DOHH2 (cell line): ENCODE measurements at regions not wholly inside any gene's neighbourhood (a gene's known extent, or its start where the extent isn't known, plus 50 kb on each side); places are given as distances from the start of the nearest gene placed in this dataset.

ENCODE experiments used
- H3F3A ChIP-seq: fragments of 200-600 bp; sonication (generic), shearing (Covaris generic); 2 replicates; pipeline ENCODE4 v1.6.0; 2016; ENCODE audit warnings: antibody characterized with exemption, mild to moderate bottlenecking; ENCODE audit not compliant: control insufficient read depth, insufficient read depth
- H3K27ac ChIP-seq: fragments of 200-600 bp; sonication (generic); 2 replicates; pipeline ENCODE4 v1.5.1; 2014; ENCODE audit warnings: low read depth, mild to moderate bottlenecking, low read length, moderate library complexity
- H3K27me3 ChIP-seq: fragments of 200-600 bp; sonication (generic); 2 replicates; pipeline ENCODE4 v1.6.1; 2014; ENCODE audit warnings: mild to moderate bottlenecking, low read length, mixed read lengths; ENCODE audit not compliant: control insufficient read depth
- H3K36me3 ChIP-seq: fragments of 200-600 bp; sonication (generic); 2 replicates; pipeline ENCODE4 v1.6.1; 2014; ENCODE audit warnings: mild to moderate bottlenecking, low read length, moderate library complexity, mixed read lengths; ENCODE audit not compliant: control insufficient read depth
- H3K4me1 ChIP-seq: fragments of 200-600 bp; sonication (generic); 2 replicates; pipeline ENCODE4 v1.6.1; 2014; ENCODE audit warnings: mild to moderate bottlenecking, low read length, mixed read lengths; ENCODE audit not compliant: control insufficient read depth
- H3K4me2 ChIP-seq: fragments of 200-600 bp; sonication (generic); 2 replicates; pipeline ENCODE4 v1.6.0; 2014; ENCODE audit warnings: mild to moderate bottlenecking, low read length, moderate library complexity
- H3K4me3 ChIP-seq: fragments of 200-600 bp; sonication (generic); 2 replicates; pipeline ENCODE4 v1.5.1; 2014; ENCODE audit warnings: mild to moderate bottlenecking, low read length, mixed read lengths
- H3K79me2 ChIP-seq: fragments of 200-600 bp; sonication (generic); 2 replicates; pipeline ENCODE4 v1.6.1; 2014; ENCODE audit warnings: mild to moderate bottlenecking, low read length, mixed read lengths; ENCODE audit not compliant: control insufficient read depth
- H3K9me2 ChIP-seq: fragments of 200-600 bp; sonication (generic); replicated peaks from 2 replicates; pipeline ENCODE4 v1.6.1; 2014; ENCODE audit warnings: mild to moderate bottlenecking, low read length, mixed read lengths; ENCODE audit not compliant: control insufficient read depth
- H3K9me3 ChIP-seq: fragments of 200-600 bp; sonication (generic); 2 replicates; pipeline ENCODE4 v1.6.1; 2014; ENCODE audit warnings: antibody characterized with exemption, low read length, mixed read lengths; ENCODE audit not compliant: control insufficient read depth, insufficient read depth
- H4K20me1 ChIP-seq: fragments of 200-600 bp; sonication (generic); 2 replicates; pipeline ENCODE4 v1.6.0; 2014; ENCODE audit warnings: low read depth, mild to moderate bottlenecking, antibody characterized with exemption, low read length, moderate library complexity; ENCODE audit not compliant: control insufficient read depth, insufficient read depth
- EZH2phosphoT487 ChIP-seq: fragments of 200-600 bp; sonication (generic); IDR thresholded peaks from 2 replicates; pipeline ENCODE4 v1.6.1; 2017; ENCODE audit warnings: borderline replicate concordance, mild to moderate bottlenecking, antibody characterized with exemption, low read length, moderate library complexity, mixed read lengths
- TF ChIP-seq, protein P1 (sequence below): fragments of 200-600 bp; sonication (generic); IDR thresholded peaks from one replicate; pipeline ENCODE4 v1.5.1; 2014; ENCODE audit warnings: antibody characterized with exemption, mild to moderate bottlenecking, low read depth, low read length; ENCODE audit not compliant: poor library complexity, severe bottlenecking

DNA sequence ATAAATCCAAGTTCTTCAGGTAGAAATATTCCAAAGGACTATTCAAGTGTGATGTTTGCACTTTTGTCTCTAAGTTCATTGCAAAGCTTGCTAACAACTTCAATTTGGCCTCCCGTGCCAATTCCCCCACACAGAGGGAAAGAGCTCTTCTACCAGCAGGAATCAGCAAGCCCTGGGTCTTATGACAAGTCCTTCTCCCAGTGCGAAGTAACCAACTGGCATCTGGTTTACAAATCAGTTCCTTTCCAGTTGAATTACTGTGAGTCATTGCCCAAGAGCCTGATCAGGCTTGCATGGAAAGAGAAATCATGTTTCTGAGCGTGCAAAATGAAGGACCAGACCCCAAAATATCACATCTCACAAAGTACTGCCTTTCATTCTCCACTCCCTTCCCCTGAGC lies 62.7 kb upstream of the SLCO3A1 start:
- Histone ChIP-seq H3K27ac (no peak overlapping the region), H3K79me2 (no peaks in the 10 kb centered on the region), H3K4me1 (no peaks in the 10 kb centered on the region), H3K4me2 (no peak overlapping the region), H3K27me3 (peaks cover 4% of the 10 kb centered on the region; the same call in 1 of the 2 replicates), H3F3A (no peaks in the 10 kb centered on the region), H3K36me3 (no peaks in the 10 kb centered on the region), H3K9me3 (no peaks in the 10 kb centered on the region), H3K9me2 (no peaks in the 10 kb centered on the region), H4K20me1 (no peaks in the 10 kb centered on the region), H3K4me3 (no peak overlapping the region)
- TF ChIP-seq EZH2phosphoT487 = no peak
- TF ChIP-seq, protein P1, sequence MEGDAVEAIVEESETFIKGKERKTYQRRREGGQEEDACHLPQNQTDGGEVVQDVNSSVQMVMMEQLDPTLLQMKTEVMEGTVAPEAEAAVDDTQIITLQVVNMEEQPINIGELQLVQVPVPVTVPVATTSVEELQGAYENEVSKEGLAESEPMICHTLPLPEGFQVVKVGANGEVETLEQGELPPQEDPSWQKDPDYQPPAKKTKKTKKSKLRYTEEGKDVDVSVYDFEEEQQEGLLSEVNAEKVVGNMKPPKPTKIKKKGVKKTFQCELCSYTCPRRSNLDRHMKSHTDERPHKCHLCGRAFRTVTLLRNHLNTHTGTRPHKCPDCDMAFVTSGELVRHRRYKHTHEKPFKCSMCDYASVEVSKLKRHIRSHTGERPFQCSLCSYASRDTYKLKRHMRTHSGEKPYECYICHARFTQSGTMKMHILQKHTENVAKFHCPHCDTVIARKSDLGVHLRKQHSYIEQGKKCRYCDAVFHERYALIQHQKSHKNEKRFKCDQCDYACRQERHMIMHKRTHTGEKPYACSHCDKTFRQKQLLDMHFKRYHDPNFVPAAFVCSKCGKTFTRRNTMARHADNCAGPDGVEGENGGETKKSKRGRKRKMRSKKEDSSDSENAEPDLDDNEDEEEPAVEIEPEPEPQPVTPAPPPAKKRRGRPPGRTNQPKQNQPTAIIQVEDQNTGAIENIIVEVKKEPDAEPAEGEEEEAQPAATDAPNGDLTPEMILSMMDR = no peak

DNA sequence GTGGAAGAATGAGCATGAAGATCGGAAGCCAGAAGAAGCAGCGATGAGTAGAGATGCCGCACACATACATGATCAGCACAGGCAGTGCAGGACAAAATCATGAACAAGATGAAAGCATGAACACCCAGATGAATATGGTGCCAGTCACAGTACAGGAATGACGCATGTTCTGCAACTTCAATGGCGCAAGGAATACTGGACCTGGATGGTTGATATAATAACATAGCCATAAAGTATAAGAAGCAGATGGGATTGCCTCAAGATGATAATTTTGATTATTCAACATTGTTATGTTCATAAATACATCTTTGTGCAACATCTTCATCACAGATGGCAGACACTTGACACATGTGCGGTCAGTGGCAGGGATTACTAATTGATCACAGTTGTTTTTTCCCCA lies 59.7 kb upstream of the SLCO3A1 start:
- Histone ChIP-seq H3K36me3 (no peaks in the 10 kb centered on the region), H3K9me2 (no peaks in the 10 kb centered on the region), H3K4me2 (no peak overlapping the region), H3K27me3 (peaks cover 5% of the 10 kb centered on the region; the same call in 1 of the 2 replicates), H4K20me1 (no peaks in the 10 kb centered on the region), H3K4me3 (no peak overlapping the region), H3K4me1 (no peaks in the 10 kb centered on the region), H3K27ac (no peak overlapping the region), H3K79me2 (no peaks in the 10 kb centered on the region), H3F3A (no peaks in the 10 kb centered on the region), H3K9me3 (no peaks in the 10 kb centered on the region)
- no peak for TF ChIP-seq EZH2phosphoT487
- TF ChIP-seq, protein P1 = no peak

DNA sequence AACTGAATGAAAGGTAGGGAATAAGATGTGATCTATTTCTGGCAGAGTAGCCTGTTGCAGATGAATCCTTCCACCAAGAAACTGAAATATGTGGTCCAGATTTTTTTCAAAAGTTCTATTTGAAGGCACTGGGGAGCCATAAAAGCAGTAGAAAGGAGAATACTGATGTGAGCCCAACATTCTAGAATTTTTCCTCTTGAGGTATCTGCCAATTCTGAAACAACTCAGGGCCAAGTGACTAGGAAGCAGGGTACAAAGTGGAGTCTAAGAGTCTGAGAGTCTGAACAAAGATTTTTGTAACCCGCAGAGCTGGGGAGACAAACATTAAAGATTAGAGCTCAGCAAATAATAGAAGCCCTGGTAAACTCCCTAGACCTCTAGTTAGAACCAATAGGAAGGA lies 58.3 kb upstream of the SLCO3A1 start:
- Histone ChIP-seq H3K79me2 (no peaks in the 10 kb centered on the region), H3K27ac (no peak overlapping the region), H3K4me1 (no peaks in the 10 kb centered on the region), H3K9me2 (no peaks in the 10 kb centered on the region), H3K27me3 (peaks cover 5% of the 10 kb centered on the region; the same call in 1 of the 2 replicates), H3K36me3 (no peaks in the 10 kb centered on the region), H4K20me1 (no peaks in the 10 kb centered on the region), H3K4me2 (no peak overlapping the region), H3K9me3 (no peaks in the 10 kb centered on the region), H3K4me3 (no peak overlapping the region), H3F3A (no peaks in the 10 kb centered on the region)
- TF ChIP-seq, protein P1 = no peak
- TF ChIP-seq EZH2phosphoT487 = no peak
